WERI-Rb-1 (cell line): ENCODE measurements at regions not wholly inside any gene's neighbourhood (a gene's known extent, or its start where the extent isn't known, plus 50 kb on each side); places are given as distances from the start of the nearest gene placed in this dataset.

Experiments
- DNase-seq: peaks from one replicate; pipeline ENCODE4 v3.0.0-alpha.2; 2020
- H3K27ac ChIP-seq: fragments of 250-450 bp; sonication (Bioruptor Pico); 2 replicates; pipeline ENCODE4 v1.5.1; 2020; ENCODE audit warnings: mild to moderate bottlenecking, moderate library complexity
- H3K27me3 ChIP-seq: fragments of 250-450 bp; sonication (Bioruptor Pico); 2 replicates; pipeline ENCODE4 v1.5.1; 2021; ENCODE audit warnings: mild to moderate bottlenecking, low read depth, moderate library complexity; ENCODE audit not compliant: insufficient read depth, severe bottlenecking
- H3K36me3 ChIP-seq: fragments of 250-450 bp; sonication (Bioruptor Pico); 2 replicates; pipeline ENCODE4 v1.5.1; 2020; ENCODE audit warnings: mild to moderate bottlenecking, moderate library complexity
- H3K4me3 ChIP-seq: 2 replicates; pipeline ENCODE4 v1.5.1; 2011; ENCODE audit warnings: low read depth, mild to moderate bottlenecking, control low read depth, low read length
- H3K9me3 ChIP-seq: fragments of 250-450 bp; sonication (Bioruptor Pico); 2 replicates; pipeline ENCODE4 v1.5.1; 2021; ENCODE audit warnings: mild to moderate bottlenecking, moderate library complexity; ENCODE audit not compliant: severe bottlenecking
- CTCF ChIP-seq: IDR thresholded peaks from 2 replicates; pipeline ENCODE4 v1.5.1; 2011; ENCODE audit warnings: low read depth, mild to moderate bottlenecking, control low read depth, inconsistent platforms, low read length

GRCh38 chr6:37555040-37555781, 55.5 kb upstream of the CCDC167 start:
- no peak overlapping the region for H3K27ac ChIP-seq
- no peaks in the 10 kb centered on the region for H3K9me3 ChIP-seq
- H3K36me3 ChIP-seq = no peaks in the 10 kb centered on the region
- TF ChIP-seq CTCF = no peak
- H3K27me3 ChIP-seq = peaks cover 9% of the 10 kb centered on the region
- H3K4me3 ChIP-seq = no peak overlapping the region
- DNase-seq = no peak

- no peak for TF ChIP-seq CTCF
- Histone ChIP-seq H3K27ac (no peak overlapping the region), H3K4me3 (no peak overlapping the region), H3K9me3 (no peaks in the 10 kb centered on the region), H3K36me3 (no peaks in the 10 kb centered on the region), H3K27me3 (peaks cover 3% of the 10 kb centered on the region)
- no peak for DNase-seq
These were observed 54.8 kb upstream of the CCDC167 start for GRCh38 chr6:37554480-37554819.

- peak overlapping the region; percentile 44 for H3K27ac ChIP-seq
- no peaks in the 10 kb centered on the region for H3K27me3 ChIP-seq
- no peaks in the 10 kb centered on the region for H3K36me3 ChIP-seq
- no peak for TF ChIP-seq CTCF
- no peak overlapping the region for H3K4me3 ChIP-seq
- H3K9me3 ChIP-seq = no peaks in the 10 kb centered on the region
- DNase-seq = peak; percentile 85
These were observed 52.6 kb upstream of the CCDC167 start for GRCh38 chr6:37552267-37552666.

- Histone ChIP-seq H3K27me3 (no peaks in the 10 kb centered on the region), H3K27ac (peak overlapping the region; percentile 44), H3K4me3 (no peak overlapping the region), H3K9me3 (no peaks in the 10 kb centered on the region), H3K36me3 (no peaks in the 10 kb centered on the region)
- DNase-seq = no peak
- TF ChIP-seq CTCF = no peak
These were observed 52.2 kb upstream of the CCDC167 start for GRCh38 chr6:37551867-37552266.

- Histone ChIP-seq H3K36me3 (no peaks in the 10 kb centered on the region), H3K27ac (peak overlapping the region; percentile 44; the same call in 1 of the 2 replicates), H3K4me3 (no peak overlapping the region), H3K27me3 (no peaks in the 10 kb centered on the region), H3K9me3 (no peaks in the 10 kb centered on the region)
- TF ChIP-seq CTCF = no peak
- no peak for DNase-seq
These were observed 51.8 kb upstream of the CCDC167 start for GRCh38 chr6:37551446-37551845.

GRCh38 chr6:37551002-37551401, 51.3 kb upstream of the CCDC167 start:
- no peak for DNase-seq
- no peaks in the 10 kb centered on the region for H3K27me3 ChIP-seq
- H3K27ac ChIP-seq = no peak overlapping the region
- no peaks in the 10 kb centered on the region for H3K9me3 ChIP-seq
- no peak overlapping the region for H3K4me3 ChIP-seq
- no peak for TF ChIP-seq CTCF
- H3K36me3 ChIP-seq = no peaks in the 10 kb centered on the region
